ENCODE measurements at regions not wholly inside any gene's neighbourhood (a gene's known extent, or its start where the extent isn't known, plus 50 kb on each side); places are given as distances from the start of the nearest gene placed in this dataset.

DNA sequence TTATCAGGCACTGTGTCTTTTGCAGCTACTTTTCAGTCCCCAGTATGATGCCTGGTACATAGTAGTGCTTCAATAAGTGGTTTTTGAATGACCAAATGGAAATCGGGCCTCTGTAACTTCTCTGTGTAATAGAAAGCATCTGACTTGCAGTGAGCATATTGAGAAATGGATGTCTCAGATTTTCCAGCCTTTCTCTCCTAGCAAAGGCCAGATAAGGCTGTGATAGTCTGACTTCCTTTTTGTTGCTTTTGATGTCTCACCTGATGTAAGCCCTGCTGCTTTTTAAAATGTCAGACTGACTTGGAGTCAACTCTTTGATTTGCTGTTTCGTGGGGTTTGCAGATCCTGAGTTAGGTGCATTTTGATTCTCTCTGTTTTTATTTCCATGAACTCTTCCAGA, 590.0 kb upstream of the ZNF608 start:
- Histone ChIP-seq H3K27me3 (ENCODE audit: control insufficient read depth in 4 of 4, insufficient read depth in 4 of 4, low read length in 3 of 4) (no peaks in the 10 kb centered on the region), H3K27ac (ENCODE audit: low read depth in 1 of 2, low read length in 2 of 2) (no peak overlapping the region)
- 46% methylated on average over 2 of the region's 2 CpGs for WGBS

DNA sequence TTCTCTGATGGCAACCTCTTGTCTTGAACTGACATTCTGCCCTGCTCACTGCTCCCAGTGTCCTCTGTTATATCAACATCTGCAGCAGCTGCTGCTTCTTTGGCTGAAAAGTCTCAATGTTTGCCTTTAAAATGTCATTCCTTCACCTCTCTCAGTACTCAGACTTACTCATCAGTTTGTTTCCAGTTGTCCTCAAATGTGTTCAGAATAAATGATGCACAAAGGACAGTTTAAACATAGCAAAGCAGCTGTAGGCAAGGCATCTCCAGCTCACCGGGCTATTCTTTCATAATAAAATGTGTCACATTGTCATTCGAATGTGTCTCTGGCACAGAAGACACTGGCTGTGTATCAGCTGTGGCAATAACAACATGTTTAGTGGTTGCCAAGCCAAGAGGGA, 590.9 kb upstream of the ZNF608 start:
- Histone ChIP-seq H3K27ac (ENCODE audit: low read depth in 1 of 2, low read length in 2 of 2) (no peak overlapping the region), H3K36me3 (ENCODE audit: control insufficient read depth in 4 of 4, insufficient read depth in 3 of 4, low read depth in 1 of 4, low read length in 3 of 4) (no peaks in the 10 kb centered on the region), H3K4me3 (ENCODE audit: low read depth in 1 of 3, low read length in 3 of 3) (no peak overlapping the region), H3K9me3 (ENCODE audit: control insufficient read depth in 4 of 4, low read length in 3 of 4) (no peaks in the 10 kb centered on the region), H3K4me1 (ENCODE audit: control insufficient read depth in 4 of 4, insufficient read depth in 4 of 4, low read length in 3 of 4) (no peaks in the 10 kb centered on the region), H3K27me3 (ENCODE audit: control insufficient read depth in 4 of 4, insufficient read depth in 4 of 4, low read length in 3 of 4) (no peaks in the 10 kb centered on the region), H3K9ac (ENCODE audit: low read depth in 1 of 2, low read length in 2 of 2) (no peak overlapping the region)
- DNase-seq (ENCODE audit: low spot score), result no peak
- TF ChIP-seq, protein P1, sequence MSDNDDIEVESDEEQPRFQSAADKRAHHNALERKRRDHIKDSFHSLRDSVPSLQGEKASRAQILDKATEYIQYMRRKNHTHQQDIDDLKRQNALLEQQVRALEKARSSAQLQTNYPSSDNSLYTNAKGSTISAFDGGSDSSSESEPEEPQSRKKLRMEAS (IDR thresholded peaks at IDR 0.05), result no peak
- TF ChIP-seq NR2F2 (IDR thresholded peaks at IDR 0.05) (no peak), GABPA (IDR thresholded peaks at IDR 0.05 in 1 of 2, conservative IDR thresholded peaks at IDR 0.05 in 1 of 2) (no peak), CTCF (IDR thresholded peaks at IDR 0.05; ENCODE audit: low read depth, low read length, missing input control) (no peak), JUND (IDR thresholded peaks at IDR 0.05) (no peak), HNF4G (IDR thresholded peaks at IDR 0.05) (no peak), RXRA (IDR thresholded peaks at IDR 0.05) (no peak), REST (IDR thresholded peaks at IDR 0.05) (no peak), SP1 (IDR thresholded peaks at IDR 0.05) (no peak), YY1 (IDR thresholded peaks at IDR 0.05) (no peak), FOXA1 (IDR thresholded peaks at IDR 0.05) (no peak)
- WGBS, result 67% methylated on average over 2 of the region's 2 CpGs

More for the DNA sequence above, 590.0 kb upstream of the ZNF608 start:
- H3K4me3 ChIP-seq (ENCODE audit: low read depth in 1 of 3, low read length in 3 of 3), result no peak overlapping the region
- H3K36me3 ChIP-seq (ENCODE audit: control insufficient read depth in 4 of 4, insufficient read depth in 3 of 4, low read depth in 1 of 4, low read length in 3 of 4), result no peaks in the 10 kb centered on the region
- no peak for DNase-seq (ENCODE audit: low spot score)
- no peak overlapping the region for H3K9ac ChIP-seq (ENCODE audit: low read depth in 1 of 2, low read length in 2 of 2)
- TF ChIP-seq, protein P1 (IDR thresholded peaks at IDR 0.05), result no peak
- no peak for TF ChIP-seq TAF1 (conservative IDR thresholded peaks at IDR 0.05)
- no peaks in the 10 kb centered on the region for H3K4me1 ChIP-seq (ENCODE audit: control insufficient read depth in 4 of 4, insufficient read depth in 4 of 4, low read length in 3 of 4)
- no peaks in the 10 kb centered on the region for H3K9me3 ChIP-seq (ENCODE audit: control insufficient read depth in 4 of 4, low read length in 3 of 4)

Data from liver (tissue), 8 donors.